ENCODE measurements at regions not wholly inside any gene's neighbourhood (a gene's known extent, or its start where the extent isn't known, plus 50 kb on each side); places are given as distances from the start of the nearest gene placed in this dataset.

DNA sequence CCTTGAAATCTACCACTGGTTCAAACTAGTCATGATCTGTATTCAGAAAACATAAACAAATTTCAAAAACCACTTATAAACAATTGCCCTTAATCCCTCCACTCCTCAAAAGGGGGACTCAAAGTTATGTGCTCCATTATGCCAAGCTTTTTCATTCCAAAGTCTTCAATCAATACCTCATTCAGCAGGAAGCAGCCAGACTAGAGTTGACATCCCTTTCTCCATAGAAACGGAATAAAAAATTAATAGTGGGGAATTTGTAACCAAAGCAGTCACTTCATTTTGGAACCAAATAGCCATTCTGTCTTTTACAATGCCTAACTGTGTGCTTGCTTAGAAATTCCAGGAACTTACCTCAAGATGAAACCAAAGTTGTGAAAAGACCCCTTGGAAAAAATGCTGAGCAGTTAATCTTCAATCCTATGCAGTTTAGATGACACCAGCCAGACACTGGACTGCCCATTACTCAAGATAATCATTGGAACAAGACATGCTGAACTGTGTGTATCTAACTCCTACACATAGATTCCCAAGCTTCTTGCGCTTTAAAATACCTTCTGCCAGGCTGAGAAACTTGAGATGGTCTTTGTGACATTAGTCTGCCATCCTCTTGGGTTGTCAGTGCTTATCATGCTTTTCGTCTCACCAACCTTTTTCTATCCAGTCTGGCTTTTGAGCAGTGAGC lies 406.2 kb downstream of the PLOD2 start:
- FAIRE-seq: no peak
- DNase-seq (ENCODE audit: insufficient read length): no peak
- no peak for TF ChIP-seq POLR2AphosphoS5 (IDR thresholded peaks at IDR 0.05; ENCODE audit: low read depth, low read length)

DNA sequence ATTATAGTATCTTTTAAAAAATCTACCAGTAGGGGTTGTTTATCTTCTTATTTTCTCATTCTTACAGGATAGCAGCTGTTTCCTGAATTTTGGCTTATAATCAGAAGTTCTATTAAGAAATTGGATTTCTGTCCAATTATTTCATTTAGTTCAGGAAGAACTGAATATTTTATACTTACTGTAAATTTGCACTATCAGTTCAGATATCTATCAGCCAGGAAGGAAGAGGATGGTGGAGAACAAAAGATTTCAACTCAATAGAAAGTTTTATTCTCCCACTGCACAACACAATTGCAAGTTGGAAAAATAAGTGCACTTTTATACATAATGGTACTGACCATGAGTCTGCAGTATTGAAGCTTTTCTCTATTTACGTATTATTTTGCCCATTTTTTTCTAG lies 400.9 kb downstream of the PLOD2 start:
- DNase-seq (ENCODE audit: insufficient read length) (no peak), FAIRE-seq (no peak)
- TF ChIP-seq POLR2A (IDR thresholded peaks at IDR 0.05; ENCODE audit: low read depth, low read length) (no peak), TAF1 (IDR thresholded peaks at IDR 0.05; ENCODE audit: borderline replicate concordance, low read depth, low read length) (no peak), POLR2AphosphoS5 (IDR thresholded peaks at IDR 0.05; ENCODE audit: low read depth, low read length) (no peak)

DNA sequence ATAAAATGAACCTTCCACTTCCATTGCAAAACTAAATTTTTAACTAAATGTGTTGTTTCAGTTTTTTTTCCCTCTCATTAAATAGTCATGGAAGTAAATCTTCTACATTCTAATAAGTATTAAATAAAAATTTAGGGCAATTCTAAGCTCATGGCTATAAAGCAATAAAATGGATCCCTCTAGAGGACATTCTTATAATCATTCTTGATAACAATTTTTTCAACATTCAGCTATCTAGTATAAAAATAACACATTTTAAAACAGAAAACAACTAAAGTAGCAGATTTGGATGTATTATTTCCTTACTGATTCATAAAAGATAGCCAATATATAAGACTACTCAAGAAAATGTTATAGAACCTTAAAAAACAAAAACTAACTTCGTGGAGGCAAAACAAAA lies 393.1 kb downstream of the PLOD2 start:
- TF ChIP-seq TAF1 (IDR thresholded peaks at IDR 0.05; ENCODE audit: borderline replicate concordance, low read depth, low read length): no peak
- TF ChIP-seq POLR2AphosphoS5 (IDR thresholded peaks at IDR 0.05; ENCODE audit: low read depth, low read length): no peak
- no peak for TF ChIP-seq POLR2A (IDR thresholded peaks at IDR 0.05; ENCODE audit: low read depth, low read length)
- no peak for FAIRE-seq
- no peak for DNase-seq (ENCODE audit: insufficient read length)

DNA sequence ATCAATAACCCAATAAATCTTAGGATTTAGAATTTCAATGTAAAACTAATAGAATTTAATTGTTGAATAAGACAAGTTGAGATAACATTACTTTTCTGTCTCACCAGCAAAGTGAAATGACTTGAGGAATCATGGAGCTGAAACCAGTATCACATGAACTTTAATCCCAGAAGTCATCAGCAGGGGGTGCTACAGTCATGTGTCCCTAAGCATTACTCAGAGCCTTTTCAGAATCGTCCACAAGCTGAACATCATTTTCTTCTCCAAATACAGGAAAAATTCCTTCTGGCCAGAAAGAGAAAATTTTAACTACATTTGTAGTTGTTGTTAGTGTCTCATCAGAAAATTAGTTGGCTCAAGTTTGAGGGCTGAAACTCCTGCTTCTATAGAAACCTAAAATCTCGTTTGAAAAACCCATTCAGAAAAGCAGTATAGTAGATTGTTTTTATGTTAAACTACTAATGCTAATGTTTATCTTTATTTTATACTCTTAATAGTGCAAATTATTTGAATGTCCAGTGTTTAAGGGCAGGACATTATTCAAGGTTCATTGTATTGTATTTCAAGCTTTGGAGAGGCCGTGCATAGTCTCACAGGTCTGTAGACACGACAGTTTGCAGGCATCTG lies 384.1 kb downstream of the PLOD2 start:
- FAIRE-seq (peak; percentile 88), DNase-seq (ENCODE audit: insufficient read length) (no peak)
- TF ChIP-seq POLR2A (IDR thresholded peaks at IDR 0.05; ENCODE audit: low read depth, low read length) (no peak), TAF1 (IDR thresholded peaks at IDR 0.05; ENCODE audit: borderline replicate concordance, low read depth, low read length) (no peak), POLR2AphosphoS5 (IDR thresholded peaks at IDR 0.05; ENCODE audit: low read depth, low read length) (no peak)

DNA sequence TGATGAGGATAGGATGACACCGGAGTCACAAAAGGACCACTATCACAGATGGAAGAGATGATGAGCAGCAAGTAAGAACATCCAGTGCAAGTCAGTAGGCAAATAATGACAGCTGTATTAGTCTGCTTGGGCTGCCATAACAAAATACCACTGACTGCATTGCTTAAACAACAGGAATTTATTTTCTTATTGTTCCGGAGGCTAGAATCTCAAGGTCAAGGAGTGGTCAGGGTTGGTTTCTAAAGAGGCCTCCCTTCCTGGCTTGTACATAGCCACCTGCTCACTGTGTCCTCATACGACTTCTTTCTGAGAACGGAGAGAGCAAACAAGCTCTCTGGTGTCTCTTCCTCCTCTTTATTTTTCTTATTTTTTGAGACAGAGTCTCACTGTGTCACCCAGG lies 380.7 kb downstream of the PLOD2 start:
- FAIRE-seq (no peak), DNase-seq (ENCODE audit: insufficient read length) (no peak)
- TF ChIP-seq TAF1 (IDR thresholded peaks at IDR 0.05; ENCODE audit: borderline replicate concordance, low read depth, low read length) (no peak), POLR2AphosphoS5 (IDR thresholded peaks at IDR 0.05; ENCODE audit: low read depth, low read length) (no peak), POLR2A (IDR thresholded peaks at IDR 0.05; ENCODE audit: low read depth, low read length) (no peak)

DNA sequence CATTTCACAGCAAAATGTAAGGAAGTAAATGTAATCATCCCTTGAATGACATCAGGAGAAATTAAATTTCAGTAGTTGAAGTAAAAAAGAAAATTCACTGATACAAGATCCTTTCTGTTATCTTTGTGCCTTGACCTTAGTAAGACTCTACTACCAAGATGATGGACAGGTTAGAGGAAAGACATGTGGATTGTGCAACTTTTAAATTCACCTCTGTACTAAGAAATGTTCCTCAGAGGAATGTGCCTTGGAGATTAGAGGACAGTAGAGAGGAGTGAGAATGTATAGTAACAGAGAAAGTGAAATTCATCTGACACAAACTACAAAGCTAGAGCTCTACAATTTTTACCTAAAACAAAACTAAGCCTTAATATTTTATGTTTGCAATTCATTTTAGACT lies 375.3 kb downstream of the PLOD2 start:
- no peak for FAIRE-seq
- TF ChIP-seq POLR2AphosphoS5 (IDR thresholded peaks at IDR 0.05; ENCODE audit: low read depth, low read length) (no peak), TAF1 (IDR thresholded peaks at IDR 0.05; ENCODE audit: borderline replicate concordance, low read depth, low read length) (no peak), POLR2A (IDR thresholded peaks at IDR 0.05; ENCODE audit: low read depth, low read length) (no peak)
- DNase-seq (ENCODE audit: insufficient read length): no peak

DNA sequence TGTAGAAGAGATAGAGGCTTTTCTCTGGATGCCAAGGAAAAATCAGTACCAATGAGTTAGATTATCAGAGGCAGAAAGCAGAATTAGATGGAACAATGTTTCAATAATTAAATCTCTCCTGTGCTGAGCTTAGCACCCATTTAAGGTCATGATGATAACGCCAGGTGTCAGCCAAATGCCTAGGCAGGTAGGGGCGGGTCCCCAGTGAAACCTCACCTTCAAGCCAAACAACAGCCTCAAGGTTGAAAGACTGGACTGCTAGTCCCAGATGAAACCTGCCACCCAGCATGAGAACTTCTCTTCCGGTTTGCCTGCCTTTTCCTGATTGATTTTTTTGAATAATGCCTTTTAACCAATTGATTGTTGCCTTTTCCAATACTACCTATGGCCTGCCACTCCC lies 363.0 kb downstream of the PLOD2 start:
- FAIRE-seq: no peak
- DNase-seq (ENCODE audit: insufficient read length): no peak
- TF ChIP-seq POLR2A (IDR thresholded peaks at IDR 0.05; ENCODE audit: low read depth, low read length): no peak

DNA sequence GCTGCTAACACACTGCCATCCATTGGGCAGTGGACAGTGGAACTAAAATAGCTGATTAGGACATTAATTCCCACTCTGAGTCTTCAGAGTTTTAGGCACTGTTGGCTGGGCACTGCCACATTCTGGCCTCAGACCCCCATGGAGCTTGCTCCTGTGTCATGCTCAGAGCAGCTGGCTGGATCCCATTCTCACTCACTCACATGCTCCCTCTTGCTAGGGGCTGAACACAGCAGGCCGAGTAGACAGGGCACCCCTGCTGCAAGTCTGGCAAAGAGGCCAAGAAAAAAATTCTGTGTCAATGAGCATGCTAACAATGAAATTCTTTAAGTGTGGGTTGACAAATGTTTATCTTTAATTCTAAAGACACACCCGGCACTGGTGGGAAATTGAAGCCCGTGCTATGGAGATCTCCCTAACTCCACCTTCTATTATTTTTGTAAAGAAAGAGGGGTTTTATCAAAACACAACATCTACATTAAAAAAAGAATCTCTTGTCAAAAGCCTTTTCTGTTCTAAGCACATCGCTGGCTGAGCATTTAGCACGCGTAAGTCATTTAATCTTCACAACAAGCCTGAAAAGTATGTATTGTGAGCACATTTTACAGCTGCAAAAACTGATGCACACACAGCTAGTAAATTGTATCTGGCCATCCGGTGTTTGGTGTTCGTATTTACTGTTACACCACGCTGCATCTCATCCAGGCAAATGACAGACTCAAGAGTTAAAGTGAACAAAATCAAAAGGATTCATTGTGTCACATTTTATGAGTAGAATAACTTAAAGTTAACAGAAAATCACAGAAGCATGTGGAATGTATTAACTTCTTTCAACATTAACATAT lies 362.1 kb downstream of the PLOD2 start:
- no peak for TF ChIP-seq POLR2A (IDR thresholded peaks at IDR 0.05; ENCODE audit: low read depth, low read length)
- TF ChIP-seq POLR2AphosphoS5 (IDR thresholded peaks at IDR 0.05; ENCODE audit: low read depth, low read length): no peak
- TF ChIP-seq TAF1 (IDR thresholded peaks at IDR 0.05; ENCODE audit: borderline replicate concordance, low read depth, low read length): no peak
- FAIRE-seq (no peak), DNase-seq (ENCODE audit: insufficient read length) (no peak)

DNA sequence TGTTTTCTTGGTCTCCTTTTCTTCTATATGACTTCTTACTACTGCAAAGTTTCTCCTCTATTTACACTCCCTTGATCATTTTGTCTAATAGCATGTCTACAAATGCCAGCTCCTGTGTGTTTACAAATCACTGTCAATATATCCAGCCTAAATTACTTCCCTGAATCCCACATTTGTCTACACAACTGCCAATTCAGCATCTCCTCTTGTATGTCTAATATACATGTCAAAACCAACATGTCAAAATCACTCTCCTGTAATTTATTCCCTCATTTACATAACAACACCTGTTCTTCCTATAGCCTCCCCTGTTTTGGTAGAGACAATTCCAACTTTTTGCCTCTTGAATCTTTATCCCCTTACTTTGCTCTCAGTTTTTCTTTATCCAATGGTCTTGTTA lies 359.3 kb downstream of the PLOD2 start:
- FAIRE-seq (no peak), DNase-seq (ENCODE audit: insufficient read length) (no peak)
- TF ChIP-seq POLR2AphosphoS5 (IDR thresholded peaks at IDR 0.05; ENCODE audit: low read depth, low read length): no peak
- no peak for TF ChIP-seq TAF1 (IDR thresholded peaks at IDR 0.05; ENCODE audit: borderline replicate concordance, low read depth, low read length)
- no peak for TF ChIP-seq POLR2A (IDR thresholded peaks at IDR 0.05; ENCODE audit: low read depth, low read length)

DNA sequence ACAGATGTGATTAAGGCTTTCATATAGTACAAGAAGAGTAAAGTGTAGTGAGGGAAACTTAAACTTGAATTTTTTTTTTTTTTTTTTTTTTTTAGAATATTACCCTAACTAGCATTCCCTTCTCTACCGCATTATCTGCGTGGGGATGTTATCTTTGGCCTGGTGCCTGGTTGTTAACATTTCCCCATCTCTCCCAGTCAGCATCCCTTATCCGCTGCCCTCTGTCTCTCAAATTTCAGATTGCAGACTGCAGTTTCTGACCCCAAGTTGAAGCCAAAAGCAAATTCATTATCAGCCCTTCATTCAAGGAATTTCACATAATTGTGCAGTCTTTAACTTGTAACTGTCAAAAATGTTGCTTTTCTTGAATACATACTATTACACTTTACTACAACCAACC lies 353.0 kb downstream of the PLOD2 start:
- DNase-seq (ENCODE audit: insufficient read length) (no peak), FAIRE-seq (no peak)
- TF ChIP-seq POLR2A (IDR thresholded peaks at IDR 0.05; ENCODE audit: low read depth, low read length) (no peak), TAF1 (IDR thresholded peaks at IDR 0.05; ENCODE audit: borderline replicate concordance, low read depth, low read length) (no peak), POLR2AphosphoS5 (IDR thresholded peaks at IDR 0.05; ENCODE audit: low read depth, low read length) (no peak)

DNA sequence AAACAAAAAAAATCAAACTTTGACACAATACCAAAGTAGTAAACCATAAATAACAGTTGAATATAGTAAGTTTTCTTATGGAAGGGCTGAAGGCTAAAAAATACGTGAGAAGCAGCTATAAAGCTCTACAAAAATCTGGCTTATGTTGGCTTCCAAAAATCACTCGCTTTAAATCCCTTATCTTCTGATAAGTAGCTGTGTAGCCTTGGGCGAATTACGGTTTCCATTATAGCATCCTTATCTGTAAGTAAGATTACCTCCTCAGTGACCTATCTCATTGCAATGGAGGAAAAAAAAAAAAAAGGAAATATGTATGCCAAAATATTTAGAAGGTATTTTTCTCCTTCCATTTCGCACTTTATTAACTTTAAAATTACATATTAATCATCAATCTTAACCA lies 348.6 kb downstream of the PLOD2 start:
- TF ChIP-seq TAF1 (IDR thresholded peaks at IDR 0.05; ENCODE audit: borderline replicate concordance, low read depth, low read length): no peak
- TF ChIP-seq POLR2A (IDR thresholded peaks at IDR 0.05; ENCODE audit: low read depth, low read length): no peak
- no peak for TF ChIP-seq POLR2AphosphoS5 (IDR thresholded peaks at IDR 0.05; ENCODE audit: low read depth, low read length)

More for the DNA sequence above, 348.6 kb downstream of the PLOD2 start:
- DNase-seq (ENCODE audit: insufficient read length) (no peak), FAIRE-seq (no peak)
